GM23248 (cell line): ENCODE measurements at regions not wholly inside any gene's neighbourhood (a gene's known extent, or its start where the extent isn't known, plus 50 kb on each side); places are given as distances from the start of the nearest gene placed in this dataset.

Source experiments
- DNase-seq: peaks from one replicate; pipeline ENCODE4 v3.0.0-alpha.2; 2015
- H2AFZ ChIP-seq: fragments of 200-600 bp; sonication (generic); 2 replicates; pipeline ENCODE4 v1.6.1; 2016; ENCODE audit warnings: antibody characterized with exemption
- H3F3A ChIP-seq: fragments of 200-600 bp; sonication (generic); 2 replicates; pipeline ENCODE4 v1.6.1; 2016; ENCODE audit warnings: mild to moderate bottlenecking, antibody characterized with exemption, mixed run types; ENCODE audit not compliant: insufficient read depth
- H3K27ac ChIP-seq: fragments of 200-600 bp; sonication (generic); 2 replicates; pipeline ENCODE4 v1.5.1; 2016; ENCODE audit warnings: mild to moderate bottlenecking
- H3K27me3 ChIP-seq: fragments of 200-600 bp; sonication (generic); replicated peaks from 2 replicates; pipeline ENCODE4 v1.6.1; 2016; ENCODE audit warnings: mild to moderate bottlenecking; ENCODE audit not compliant: insufficient read depth
- H3K36me3 ChIP-seq: fragments of 200-600 bp; sonication (generic); 2 replicates; pipeline ENCODE4 v1.6.1; 2016; ENCODE audit warnings: low read depth, mild to moderate bottlenecking
- H3K4me1 ChIP-seq: fragments of 200-600 bp; sonication (generic); 2 replicates; pipeline ENCODE4 v1.6.1; 2016; ENCODE audit warnings: mild to moderate bottlenecking; ENCODE audit not compliant: insufficient read depth
- H3K4me2 ChIP-seq: fragments of 200-600 bp; sonication (generic); one replicate; pipeline ENCODE4 v1.6.1; 2016; ENCODE audit warnings: mild to moderate bottlenecking; ENCODE audit not compliant: unreplicated experiment
- H3K4me3 ChIP-seq: fragments of 200-600 bp; sonication (generic); 2 replicates; pipeline ENCODE4 v1.5.1; 2016; ENCODE audit warnings: mild to moderate bottlenecking
- H3K79me2 ChIP-seq: fragments of 200-600 bp; sonication (generic); 2 replicates; pipeline ENCODE4 v1.6.1; 2016; ENCODE audit warnings: mild to moderate bottlenecking; ENCODE audit not compliant: insufficient read depth
- H3K9ac ChIP-seq: fragments of 200-600 bp; sonication (generic); 2 replicates; pipeline ENCODE4 v1.6.1; 2016; ENCODE audit warnings: mild to moderate bottlenecking
- H3K9me2 ChIP-seq: fragments of 200-600 bp; sonication (generic); 2 replicates; pipeline ENCODE4 v1.6.1; 2016; ENCODE audit warnings: mixed run types, mild to moderate bottlenecking, moderate library complexity; ENCODE audit not compliant: insufficient read depth
- H3K9me3 ChIP-seq: fragments of 200-600 bp; sonication (generic); one replicate; pipeline ENCODE4 v1.6.1; 2017; ENCODE audit warnings: low read depth
- H4K20me1 ChIP-seq: fragments of 200-600 bp; sonication (generic); 2 replicates; pipeline ENCODE4 v1.6.0; 2016; ENCODE audit not compliant: insufficient read depth
- EZH2 ChIP-seq: fragments of 200-600 bp; sonication (generic); IDR thresholded peaks from 2 replicates; pipeline ENCODE4 v1.6.1; 2018; ENCODE audit warnings: antibody characterized with exemption, mild to moderate bottlenecking; ENCODE audit not compliant: insufficient read depth, poor library complexity, severe bottlenecking
- EZH2phosphoT487 ChIP-seq: fragments of 200-600 bp; sonication (generic); IDR thresholded peaks from 2 replicates; pipeline ENCODE4 v1.6.1; 2018; ENCODE audit warnings: antibody characterized with exemption, moderate library complexity, mild to moderate bottlenecking, low read depth; ENCODE audit not compliant: insufficient read depth
- WGBS, 2 experiments: methylation state at CpG; one replicate each; pipeline ENCODE4 v1.1.6; 2015 to 2017; ENCODE audit warnings: low lambda C conversion rate in 2 of 2, low coverage in 1 of 2; ENCODE audit errors: missing lambda C conversion rate in 2 of 2; 5-methylcytosine and 5-hydroxymethylcytosine counted together
- in situ Hi-C: fragments of 300-500 bp; cut with MboI; formaldehyde crosslinking; loops from 2 replicates; pipeline ENCODE4 v1.15.0; 2020

DNA sequence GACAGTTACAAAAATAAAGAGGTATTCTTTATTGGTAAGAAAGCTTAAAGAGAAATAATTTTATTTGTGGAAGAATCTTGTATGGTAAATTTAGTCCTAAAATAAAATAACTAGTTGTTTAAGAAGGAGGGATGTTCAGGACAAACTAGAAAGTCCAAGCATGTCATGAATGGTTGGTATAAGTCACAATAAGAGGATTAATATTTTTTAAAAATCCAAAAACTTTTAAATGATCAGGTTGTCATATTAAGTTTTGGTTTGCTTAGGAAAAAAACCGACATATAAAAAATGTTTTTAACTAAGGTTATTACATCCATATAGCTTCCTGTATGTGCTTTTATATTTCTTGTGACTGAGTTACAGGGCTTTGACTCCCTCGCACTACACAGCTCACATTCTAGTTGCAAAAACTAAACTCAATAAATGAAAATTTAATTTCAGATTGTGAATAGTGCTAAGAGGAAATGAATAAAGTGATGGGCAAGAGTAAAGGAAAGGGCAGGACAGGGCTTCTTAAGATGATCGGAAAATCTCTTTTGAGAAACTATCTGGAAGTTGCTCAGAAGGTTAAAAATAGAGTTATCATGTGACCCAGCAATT, 80.7 kb upstream of the METAP2 start:
- Histone ChIP-seq H3K9me3 (no peaks in the 10 kb centered on the region), H3K9ac (no peak overlapping the region), H3K4me2 (no peak overlapping the region), H4K20me1 (no peaks in the 10 kb centered on the region), H3K9me2 (no peaks in the 10 kb centered on the region), H3F3A (peaks cover 12% of the 10 kb centered on the region; the same call in 1 of the 2 replicates), H3K36me3 (no peaks in the 10 kb centered on the region), H3K4me1 (peaks cover 11% of the 10 kb centered on the region), H2AFZ (no peak overlapping the region), H3K79me2 (no peaks in the 10 kb centered on the region), H3K27ac (no peak overlapping the region), H3K27me3 (0 out of 2 replicates have a peak, but pooled peaks cover 4% of the 10 kb centered on the region), H3K4me3 (no peak overlapping the region)
- no peak for DNase-seq
- in situ Hi-C loops: no loop called here
- WGBS, 2 experiments: 73 to 77% methylated on average over 3 of the region's 3 CpGs
- no peak for TF ChIP-seq EZH2
- TF ChIP-seq EZH2phosphoT487: no peak

DNA sequence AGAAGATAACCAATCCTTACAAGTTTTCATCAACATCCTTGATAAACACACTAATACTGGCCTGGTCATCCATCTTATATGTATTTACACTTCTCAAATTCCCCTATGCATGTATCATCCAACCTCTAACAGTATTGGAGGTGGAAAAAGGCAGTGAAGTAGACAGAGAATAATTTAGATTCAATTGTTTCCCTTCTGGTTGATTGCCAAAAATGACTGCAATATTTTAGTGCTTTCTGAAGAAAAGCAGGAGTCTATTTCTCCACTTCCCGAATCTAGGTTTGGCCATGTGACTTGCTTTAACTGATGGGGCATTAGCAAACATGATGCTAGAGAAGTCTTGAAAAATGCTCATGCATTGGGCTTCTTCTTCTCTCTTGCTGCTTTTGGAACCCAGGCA, 78.3 kb upstream of the METAP2 start:
- in situ Hi-C loops: no loop called here
- Histone ChIP-seq H3K4me3 (no peak overlapping the region), H3K27me3 (0 out of 2 replicates have a peak, but pooled peaks cover 12% of the 10 kb centered on the region), H3K27ac (no peak overlapping the region), H3K9ac (no peak overlapping the region), H2AFZ (no peak overlapping the region), H3K9me3 (no peaks in the 10 kb centered on the region), H3K9me2 (no peaks in the 10 kb centered on the region), H3K4me1 (peaks cover 11% of the 10 kb centered on the region), H3K79me2 (no peaks in the 10 kb centered on the region), H3F3A (peaks cover 12% of the 10 kb centered on the region; the same call in 1 of the 2 replicates), H4K20me1 (no peaks in the 10 kb centered on the region), H3K36me3 (no peaks in the 10 kb centered on the region), H3K4me2 (no peak overlapping the region)
- WGBS, 2 experiments: 68 to 74% methylated on average over 1 of the region's 1 CpG
- TF ChIP-seq EZH2phosphoT487 (no peak), EZH2 (no peak)
- no peak for DNase-seq

DNA sequence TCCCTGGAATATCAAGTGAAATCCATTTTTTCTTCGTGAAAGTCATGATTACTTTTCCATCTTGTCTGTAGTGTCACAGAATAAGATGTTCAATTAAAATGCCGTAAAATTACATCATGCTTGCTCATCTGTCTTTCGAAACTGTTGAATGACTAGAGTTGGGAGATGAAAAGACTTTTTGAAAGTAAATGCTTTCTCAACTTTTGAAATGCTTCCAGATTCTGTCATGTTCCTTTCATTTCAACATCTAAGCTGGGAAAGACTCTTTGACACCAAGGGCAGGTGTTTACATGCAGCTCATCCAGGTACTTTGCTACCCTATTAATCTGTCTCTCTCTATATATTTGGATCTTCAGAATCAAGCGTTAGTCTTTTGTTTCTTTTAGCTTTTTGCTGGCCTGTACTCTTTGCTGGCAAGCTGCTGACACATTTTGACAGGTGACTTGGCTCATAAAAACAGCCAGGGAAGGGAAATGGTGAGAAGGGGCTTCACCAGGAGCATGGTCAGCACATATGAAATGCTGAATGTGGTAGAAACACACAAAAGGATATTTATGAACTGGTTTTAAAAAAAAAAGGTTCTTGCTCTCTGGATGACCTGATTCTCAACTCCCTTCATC, 77.0 kb upstream of the METAP2 start:
- in situ Hi-C loops: no loop called here
- no peak overlapping the region for H3K9ac ChIP-seq
- H3K4me3 ChIP-seq: no peak overlapping the region
- WGBS, 2 experiments: 1% methylated on average over 4 of the region's 4 CpGs
- peaks cover 16% of the 10 kb centered on the region; the same call in 1 of the 2 replicates for H3K27me3 ChIP-seq
- no peaks in the 10 kb centered on the region for H4K20me1 ChIP-seq
- H3K79me2 ChIP-seq: no peaks in the 10 kb centered on the region
- H3F3A ChIP-seq: peaks cover 12% of the 10 kb centered on the region; the same call in 1 of the 2 replicates
- H3K36me3 ChIP-seq: no peaks in the 10 kb centered on the region
- H3K4me1 ChIP-seq: peaks cover 11% of the 10 kb centered on the region
- peak; percentile 87 for DNase-seq
- no peaks in the 10 kb centered on the region for H3K9me2 ChIP-seq
- no peaks in the 10 kb centered on the region for H3K9me3 ChIP-seq
- H3K27ac ChIP-seq: no peak overlapping the region
- no peak overlapping the region for H2AFZ ChIP-seq
- TF ChIP-seq EZH2phosphoT487 (no peak), EZH2 (no peak)
- peak overlapping the region; percentile 42 for H3K4me2 ChIP-seq

DNA sequence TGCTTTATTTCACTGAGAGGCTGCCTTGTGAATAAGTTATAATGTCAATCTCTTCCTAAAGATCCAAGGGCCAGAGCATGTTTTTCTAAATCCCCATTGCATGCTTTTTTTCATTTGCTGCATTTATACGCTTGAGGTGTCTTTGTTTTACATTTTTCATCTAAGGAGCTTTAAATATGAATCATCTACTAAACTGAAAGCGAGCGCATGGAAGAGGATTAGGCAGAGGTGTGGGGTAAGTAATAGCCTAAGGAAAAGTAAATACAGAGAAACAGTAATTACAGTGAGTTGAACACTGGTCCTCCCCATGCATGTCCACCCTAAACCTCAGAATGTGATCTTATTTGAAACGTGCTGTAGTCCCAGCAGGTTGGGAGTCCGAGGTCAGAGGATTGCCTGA, 76.4 kb upstream of the METAP2 start:
- Histone ChIP-seq H2AFZ (no peak overlapping the region), H3K27ac (no peak overlapping the region), H3K9me2 (no peaks in the 10 kb centered on the region), H3K79me2 (no peaks in the 10 kb centered on the region), H3K36me3 (no peaks in the 10 kb centered on the region), H3K4me2 (no peak overlapping the region), H3K27me3 (peaks cover 16% of the 10 kb centered on the region; the same call in 1 of the 2 replicates), H4K20me1 (no peaks in the 10 kb centered on the region), H3F3A (peaks cover 12% of the 10 kb centered on the region; the same call in 1 of the 2 replicates), H3K4me3 (no peak overlapping the region), H3K9me3 (no peaks in the 10 kb centered on the region), H3K9ac (no peak overlapping the region), H3K4me1 (peaks cover 11% of the 10 kb centered on the region)
- DNase-seq: no peak
- in situ Hi-C loops: no loop called here
- 69% methylated on average over 5 of the region's 5 CpGs for WGBS, 2 experiments
- TF ChIP-seq EZH2 (no peak), EZH2phosphoT487 (no peak)
